ENCODE measurements at regions not wholly inside any gene's neighbourhood (a gene's known extent, or its start where the extent isn't known, plus 50 kb on each side); places are given as distances from the start of the nearest gene placed in this dataset.

- no peak for TF ChIP-seq HMGXB4 (CRISPR knock-in tag; IDR thresholded peaks at IDR 0.05; ENCODE audit: borderline replicate concordance)
- no peak for TF ChIP-seq EHMT2 (IDR thresholded peaks at IDR 0.05; ENCODE audit: low read depth)
- no peak for TF ChIP-seq KDM5A (IDR thresholded peaks at IDR 0.05)
- TF ChIP-seq KDM1A (IDR thresholded peaks at IDR 0.05; ENCODE audit: low read depth), result no peak
- TF ChIP-seq TFCP2L1 (CRISPR knock-in tag; IDR thresholded peaks at IDR 0.05), result no peak
- no peak for TF ChIP-seq BCL3 (IDR thresholded peaks at IDR 0.05)
Measured at GRCh38 chrX:26376037-26376708, 160.2 kb downstream of the MAGEB5 start (continued).

GRCh38 chrX:26375346-26375745 is 159.4 kb downstream of the MAGEB5 start:
- Histone ChIP-seq H3K9me3 (no peaks in the 10 kb centered on the region), H3K4me3 (no peak overlapping the region), H3K27ac (no peak overlapping the region), H3K4me1 (no peaks in the 10 kb centered on the region), H3K4me2 (no peak overlapping the region)
- ChIA-PET CTCF (no interaction called here), POLR2A (no interaction called here)
- no peak for ATAC-seq
- no peak for TF ChIP-seq CEBPB (IDR thresholded peaks at IDR 0.05)
- no peak for TF ChIP-seq ZC3H11A (IDR thresholded peaks at IDR 0.05)
- TF ChIP-seq HEYL (CRISPR knock-in tag; IDR thresholded peaks at IDR 0.05), result no peak
- TF ChIP-seq TFCP2L1 (CRISPR knock-in tag; IDR thresholded peaks at IDR 0.05), result no peak
- no peak for TF ChIP-seq NR3C1 (IDR thresholded peaks at IDR 0.05)
- no peak for TF ChIP-seq ZSCAN20 (CRISPR knock-in tag; IDR thresholded peaks at IDR 0.05)
- no peak for DNase-seq (ENCODE audit: low read depth in 1 of 2, low spot score in 1 of 2)
- 4% methylated on average over 3 of the region's 3 CpGs for WGBS (ENCODE audit: missing lambda C conversion rate)
- no peak for FAIRE-seq

GRCh38 chrX:26373829-26374228 is 157.9 kb downstream of the MAGEB5 start:
- ATAC-seq (no peak), FAIRE-seq (no peak), DNase-seq (ENCODE audit: low read depth in 1 of 2, low spot score in 1 of 2) (peak in 1 of 2 experiments; percentile 7)
- no peak overlapping the region for H3K27ac ChIP-seq
- H3K4me3 ChIP-seq, result no peak overlapping the region
- TF ChIP-seq NPAS2 (CRISPR knock-in tag; IDR thresholded peaks at IDR 0.05; ENCODE audit: borderline replicate concordance), result no peak
- TF ChIP-seq POLR2AphosphoS2 (conservative IDR thresholded peaks at IDR 0.05; ENCODE audit: low read length), result no peak
- no peak for TF ChIP-seq SMC3 (IDR thresholded peaks at IDR 0.05)
- no peak for TF ChIP-seq ZSCAN20 (CRISPR knock-in tag; IDR thresholded peaks at IDR 0.05)
- TF ChIP-seq KDM5A (IDR thresholded peaks at IDR 0.05), result no peak
- no peak for TF ChIP-seq NR3C1 (IDR thresholded peaks at IDR 0.05)
- no peak for TF ChIP-seq RARB (CRISPR knock-in tag; IDR thresholded peaks at IDR 0.05)
- no peak for TF ChIP-seq GATA3 (IDR thresholded peaks at IDR 0.05; ENCODE audit: borderline replicate concordance)
- no peak for TF ChIP-seq JUN (IDR thresholded peaks at IDR 0.05)
- no peak for TF ChIP-seq EP300 (IDR thresholded peaks at IDR 0.05)
- TF ChIP-seq FOSB (CRISPR knock-in tag; IDR thresholded peaks at IDR 0.05), result no peak
- TF ChIP-seq BCL3 (IDR thresholded peaks at IDR 0.05), result no peak
- no peak for TF ChIP-seq TP53 (CRISPR knock-in tag; IDR thresholded peaks at IDR 0.05)
- CTCF ChIA-PET, result no interaction called here
- no peaks in the 10 kb centered on the region for H3K9me3 ChIP-seq
- H3K4me2 ChIP-seq, result no peak overlapping the region
- 22% methylated on average over 5 of the region's 5 CpGs for WGBS (ENCODE audit: missing lambda C conversion rate)
- no peaks in the 10 kb centered on the region for H3K4me1 ChIP-seq
- POLR2A ChIA-PET, result no interaction called here

Measured in A549 (cell line).